GM19351 (cell line): ENCODE measurements at regions not wholly inside any gene's neighbourhood (a gene's known extent, or its start where the extent isn't known, plus 50 kb on each side); places are given as distances from the start of the nearest gene placed in this dataset.

Experiments
- ATAC-seq: cut with Tn5 transposase; IDR thresholded peaks from one replicate; pipeline ENCODE4 v1.9.1; 2021; ENCODE audit warnings: mild to moderate bottlenecking, moderate library complexity; ENCODE audit not compliant: unreplicated experiment

DNA sequence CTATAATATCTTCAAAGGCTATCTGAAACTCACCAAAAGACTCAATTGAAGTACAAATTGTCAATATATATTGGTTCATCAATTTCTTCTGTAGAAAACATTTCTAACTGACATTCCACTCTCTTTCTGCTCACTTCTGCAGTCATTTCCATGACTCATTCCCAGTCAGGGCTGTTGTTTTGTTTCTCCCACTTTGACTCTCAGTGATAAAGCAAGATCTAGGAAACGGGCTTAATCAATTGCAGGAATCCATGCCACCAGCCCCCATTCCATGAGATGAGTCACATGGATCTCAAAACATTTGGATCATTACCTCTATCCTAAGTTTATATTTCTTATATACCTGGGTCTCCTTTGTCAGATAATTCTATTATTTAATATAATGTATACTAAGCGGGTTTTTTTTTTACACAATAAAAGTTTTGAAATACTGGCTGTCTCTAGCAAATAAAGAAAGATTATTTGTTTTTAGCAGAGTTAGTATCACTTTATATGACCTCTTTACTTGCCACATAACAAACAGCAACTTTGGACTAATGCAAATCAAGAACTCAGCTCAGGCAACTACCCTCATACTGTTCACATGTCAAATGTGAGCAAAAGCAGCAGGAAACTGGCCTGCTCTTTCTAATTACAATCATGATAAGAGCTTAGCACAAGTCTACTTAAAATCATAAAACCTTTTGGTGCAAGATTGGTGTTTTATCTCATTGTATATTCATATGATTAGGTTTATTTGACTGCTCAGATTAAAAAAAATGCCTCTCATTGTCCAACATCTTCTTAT lies 251.1 kb upstream of the PIK3C3 start:
- ATAC-seq, result no peak

DNA sequence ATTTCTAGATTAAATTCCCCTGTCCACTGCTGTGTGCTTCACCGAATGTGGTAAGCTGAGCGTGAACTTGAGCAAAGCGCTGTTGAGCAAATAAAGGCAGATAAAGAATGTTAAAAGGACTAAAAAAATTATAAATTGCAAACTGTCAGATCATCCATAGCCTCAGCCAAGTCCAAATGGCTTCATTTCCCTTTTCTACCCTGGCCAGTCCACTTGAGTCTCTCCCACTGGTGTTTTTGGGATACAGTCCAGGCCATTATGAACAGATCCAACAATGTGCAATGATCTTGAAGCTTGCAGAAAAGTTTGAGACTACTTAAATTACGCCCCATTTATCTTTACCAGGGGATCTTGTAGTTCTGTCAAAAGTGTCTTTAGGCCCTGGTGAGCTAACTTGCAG lies 254.6 kb upstream of the PIK3C3 start:
- ATAC-seq, result no peak

DNA sequence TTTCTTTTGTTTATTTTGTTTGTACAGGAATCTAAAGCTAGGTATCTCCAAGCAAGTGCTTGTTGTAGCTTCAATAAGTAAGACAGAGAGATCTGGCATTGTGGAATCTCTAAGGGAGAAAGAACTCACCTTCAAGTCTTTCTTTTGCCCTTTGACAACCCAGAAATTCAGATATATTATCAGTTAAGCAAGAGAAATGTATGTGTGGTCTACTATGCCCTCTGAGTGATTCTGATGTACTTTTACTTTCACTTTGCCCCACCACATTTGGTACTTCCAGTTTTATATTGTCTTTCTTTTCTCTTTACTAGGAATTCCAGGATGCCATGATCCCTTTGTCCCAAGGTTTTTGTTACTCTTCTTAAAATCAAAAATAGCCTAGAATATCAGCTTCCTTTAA lies 259.6 kb upstream of the PIK3C3 start:
- ATAC-seq, result peak; percentile 64

DNA sequence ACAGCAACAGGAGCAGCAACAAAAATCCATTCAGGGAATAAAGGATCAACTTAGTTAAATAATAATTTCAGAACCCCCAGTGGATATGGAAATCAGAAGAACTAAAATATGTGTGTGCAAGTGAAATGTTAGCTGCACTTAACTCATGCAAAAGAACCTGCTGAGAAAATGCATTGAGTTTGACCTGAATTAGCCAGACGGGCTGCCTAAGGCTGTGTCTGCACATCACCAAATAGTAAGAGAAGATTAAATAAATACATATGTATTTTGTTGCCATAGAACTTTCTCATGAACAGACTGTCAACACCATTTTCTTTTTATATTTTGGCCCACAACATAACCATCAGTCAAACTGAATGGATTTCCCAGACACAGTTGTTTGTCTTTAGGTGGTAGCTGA lies 262.0 kb upstream of the PIK3C3 start:
- ATAC-seq, result no peak

DNA sequence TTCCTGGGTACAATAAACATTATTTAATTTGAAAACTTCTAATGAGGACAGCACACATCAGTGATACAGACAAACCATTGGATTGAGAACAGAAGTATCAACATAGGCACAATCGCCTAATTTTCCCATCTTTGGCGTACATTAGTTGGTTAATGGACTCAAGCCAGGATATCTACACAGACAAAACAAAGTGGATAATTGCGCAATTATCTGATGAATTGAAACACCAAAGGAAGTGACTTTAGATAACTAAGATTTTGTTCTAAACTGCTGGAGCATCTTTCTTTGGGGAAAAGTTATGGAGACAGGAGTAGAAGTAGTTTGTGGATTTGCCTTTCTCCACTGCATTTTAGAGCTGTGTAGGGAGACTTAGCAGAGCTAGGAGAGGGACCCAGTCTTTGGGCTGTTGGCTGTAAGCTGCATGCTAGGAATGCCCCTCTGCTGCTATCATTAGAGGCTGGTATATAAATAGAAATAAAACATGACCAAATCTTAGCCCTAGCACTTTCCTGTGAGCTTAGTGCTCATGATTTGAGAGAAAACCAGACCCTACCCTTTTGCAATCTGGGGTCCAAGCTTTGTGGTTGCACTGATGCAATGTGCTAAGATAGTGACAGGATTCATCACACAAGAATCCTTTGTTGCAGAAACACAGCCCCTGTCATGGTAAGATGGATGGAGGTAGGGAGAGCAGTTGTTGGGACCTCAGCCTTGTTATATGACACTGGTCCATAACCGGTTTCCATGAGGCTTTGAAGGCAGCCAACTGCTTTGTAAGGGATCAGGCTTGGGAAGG lies 264.5 kb upstream of the PIK3C3 start:
- ATAC-seq, result no peak

DNA sequence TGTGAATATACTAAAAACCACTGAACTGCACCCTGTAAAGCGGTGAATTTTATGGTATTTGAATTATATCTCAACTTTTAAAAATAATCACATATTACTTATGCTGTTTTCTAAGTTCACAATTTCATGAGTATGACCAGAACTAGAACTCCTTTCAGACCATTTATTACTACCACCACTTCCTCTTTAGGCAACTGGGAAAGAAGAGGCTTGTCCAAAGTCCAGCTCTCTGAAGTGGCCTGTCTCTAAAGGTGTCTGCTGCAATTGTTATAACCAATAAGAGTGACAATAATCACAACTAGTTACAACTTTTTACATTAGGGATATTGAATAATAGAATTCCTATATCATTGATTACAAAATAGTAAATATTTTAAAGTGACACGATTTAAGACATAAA lies 267.9 kb upstream of the PIK3C3 start:
- ATAC-seq, result no peak

DNA sequence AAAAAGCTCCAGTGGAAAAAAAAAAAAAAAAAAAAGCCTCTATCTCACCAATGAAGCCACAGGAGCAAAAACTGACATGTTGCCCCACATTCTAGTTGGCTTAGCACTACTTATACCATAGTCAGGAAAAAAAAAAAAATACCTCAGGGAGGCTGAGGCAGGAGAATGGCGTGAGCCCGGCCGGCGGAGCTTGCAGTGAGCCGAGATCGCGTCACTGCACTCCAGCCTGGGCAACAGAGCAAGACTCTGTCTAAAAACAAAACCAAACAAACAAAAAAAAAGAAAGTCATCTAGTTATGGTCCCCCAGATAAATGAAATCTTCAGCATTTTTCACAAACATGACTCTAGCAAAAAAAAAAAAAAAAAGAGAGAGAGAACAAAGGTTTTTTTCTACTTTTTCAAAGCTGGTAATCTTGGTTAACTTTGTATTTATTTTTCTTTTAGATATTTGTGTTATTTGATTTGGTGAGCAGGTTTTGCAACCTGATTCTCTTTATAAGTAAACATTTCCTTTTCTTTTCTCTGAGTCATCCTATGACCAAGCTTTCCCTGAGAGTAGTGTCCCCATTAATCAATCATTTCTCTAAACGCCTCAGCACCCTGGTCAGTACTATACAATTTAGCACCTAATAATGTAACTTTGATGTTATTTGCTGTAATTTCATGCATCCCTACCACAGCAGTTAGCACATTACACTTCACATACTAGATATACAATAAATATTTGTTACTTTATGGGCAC lies 273.7 kb upstream of the PIK3C3 start:
- ATAC-seq, result no peak

DNA sequence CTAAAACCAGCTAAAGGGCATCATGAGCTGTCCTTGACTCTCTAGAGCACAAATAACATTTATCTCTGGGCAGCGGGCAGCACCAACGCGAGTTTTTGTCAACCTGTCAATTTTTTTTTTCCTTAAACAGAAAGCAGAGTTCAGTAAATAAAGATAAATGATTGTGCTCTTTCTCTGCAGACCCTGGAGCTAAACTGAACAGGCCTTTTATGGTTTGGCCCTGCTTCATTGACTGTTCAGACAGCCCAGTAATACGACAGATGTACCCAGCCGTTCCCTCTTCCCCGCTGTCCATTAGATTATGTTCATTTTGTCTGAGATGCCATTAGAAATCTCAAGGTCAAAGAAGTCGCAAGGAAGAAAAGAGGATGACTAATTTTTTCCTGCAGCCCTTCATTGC lies 280.5 kb upstream of the PIK3C3 start:
- ATAC-seq, result no peak

DNA sequence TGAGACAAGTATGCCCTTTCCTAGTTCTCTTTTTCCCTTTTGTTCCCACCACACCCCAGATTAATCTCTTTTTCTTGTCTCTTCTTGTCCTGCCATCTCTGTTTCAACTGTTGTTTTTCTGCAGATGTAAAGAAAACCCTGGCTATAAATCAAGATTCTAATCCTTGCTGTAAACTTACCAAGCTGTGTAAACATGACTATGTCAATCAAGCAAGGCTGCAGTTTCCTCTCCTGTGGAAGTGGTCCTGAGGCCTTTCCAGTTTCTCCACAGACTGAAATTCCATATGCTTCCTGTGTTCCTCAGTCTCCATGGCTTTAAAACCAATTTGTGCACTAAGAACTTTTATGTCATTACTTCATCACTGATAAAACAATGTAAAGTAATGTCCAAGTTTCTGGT lies 288.8 kb upstream of the PIK3C3 start:
- no peak for ATAC-seq

DNA sequence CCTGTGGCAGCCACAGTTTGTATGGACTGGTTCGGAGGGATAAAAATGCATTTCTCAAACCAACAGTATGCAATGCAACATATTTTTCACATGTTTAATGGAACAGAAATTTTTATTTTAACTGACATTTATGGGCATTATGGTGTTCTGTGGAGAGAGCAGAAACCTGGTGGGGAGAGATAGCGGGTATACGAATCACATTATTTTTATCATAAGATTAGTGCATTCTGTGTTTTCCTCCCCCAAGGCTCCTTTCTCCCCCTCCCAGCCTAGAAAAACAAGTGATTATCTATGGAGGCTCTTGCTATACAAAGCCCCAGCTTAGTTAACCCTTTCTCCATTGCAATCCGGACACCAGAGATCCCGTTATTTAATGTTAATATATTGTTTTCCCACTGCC lies 289.8 kb upstream of the PIK3C3 start:
- no peak for ATAC-seq

DNA sequence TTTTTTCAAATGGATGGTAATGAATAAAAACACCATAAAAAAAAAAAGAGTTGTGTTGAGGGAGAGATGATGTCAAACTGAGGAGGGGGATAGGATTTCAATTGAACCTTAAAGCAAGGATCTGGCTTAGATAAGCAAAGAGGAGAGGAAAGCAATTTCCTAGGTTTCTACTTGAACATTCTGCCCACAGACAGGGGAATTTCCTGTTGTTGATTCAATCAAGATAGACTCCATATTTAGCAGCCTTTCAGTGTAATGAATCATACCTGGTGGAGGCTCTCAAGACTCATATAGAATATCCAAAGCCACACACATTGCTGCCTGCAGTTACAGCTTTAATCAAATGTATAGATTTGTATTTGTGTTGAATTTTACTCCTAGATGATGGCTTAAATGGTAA lies 294.4 kb upstream of the PIK3C3 start:
- no peak for ATAC-seq

DNA sequence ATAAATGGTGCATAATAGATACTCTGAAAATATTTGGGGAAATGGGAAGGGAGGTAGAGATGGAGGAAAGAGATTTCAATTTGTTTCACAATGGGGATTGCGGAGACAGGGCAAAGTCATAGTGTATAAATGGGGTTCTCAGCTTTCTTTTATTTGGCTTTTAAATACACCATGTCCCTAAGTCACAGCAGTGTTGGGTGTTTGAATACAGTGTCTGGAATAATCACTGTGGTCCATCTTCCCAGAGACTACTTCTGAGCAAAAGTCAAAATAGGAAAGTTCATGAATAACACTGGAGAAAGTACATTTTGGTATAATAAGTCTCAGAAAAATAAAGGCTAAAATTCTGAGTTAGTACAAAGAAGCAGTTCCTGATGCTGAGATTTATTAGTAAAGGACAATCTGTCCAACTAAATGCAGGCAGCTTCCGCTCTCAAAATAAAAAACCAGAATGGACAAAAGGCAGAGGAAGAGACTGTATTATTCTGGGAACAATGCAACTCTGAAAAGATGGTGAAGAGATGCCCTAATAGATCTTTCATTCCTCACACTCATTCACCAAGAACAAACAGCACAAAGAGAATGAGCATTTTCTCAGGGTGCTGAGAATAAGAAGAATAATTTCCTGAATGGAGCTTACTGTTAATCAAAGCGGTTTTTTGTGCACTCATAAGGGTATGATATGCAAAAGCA lies 295.4 kb upstream of the PIK3C3 start:
- no peak for ATAC-seq

DNA sequence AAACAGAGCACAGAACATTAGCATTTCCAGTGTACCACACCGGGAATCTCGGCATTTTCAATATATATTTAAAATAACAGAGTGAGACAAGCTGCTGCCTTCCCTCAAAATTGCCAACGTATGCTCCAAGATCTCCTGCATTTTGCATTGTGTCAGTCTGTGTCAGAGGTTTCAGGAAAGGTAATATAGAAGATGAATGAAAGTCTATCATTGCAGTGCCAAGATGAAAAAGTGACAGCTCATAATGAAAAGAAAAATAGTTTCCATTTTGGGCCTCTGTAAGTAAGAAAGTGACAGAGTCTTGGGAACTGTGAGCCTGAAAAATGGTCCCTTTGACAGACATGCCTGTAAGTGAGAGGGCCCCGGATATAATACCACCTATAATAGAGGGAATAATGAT lies 297.8 kb upstream of the PIK3C3 start:
- no peak for ATAC-seq

DNA sequence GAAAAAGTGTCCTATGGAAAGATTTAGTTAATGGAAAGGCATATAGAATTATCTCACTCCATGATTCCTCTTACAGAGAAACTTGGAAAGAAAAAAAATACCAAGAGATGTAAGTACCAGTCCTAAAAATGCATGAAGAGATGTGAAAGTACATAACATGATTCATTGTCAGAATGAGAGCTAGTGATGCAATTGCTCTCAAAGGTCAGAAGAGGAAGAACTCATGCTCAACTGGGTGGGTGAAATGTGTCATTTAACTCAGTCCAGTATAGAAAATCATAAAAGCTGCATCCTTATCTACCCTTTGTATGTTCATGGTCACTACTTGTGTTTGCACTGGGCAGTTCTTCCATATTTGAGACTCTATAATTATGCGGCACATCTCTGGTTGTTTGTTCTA lies 300.0 kb upstream of the PIK3C3 start:
- ATAC-seq, result peak; percentile 64

DNA sequence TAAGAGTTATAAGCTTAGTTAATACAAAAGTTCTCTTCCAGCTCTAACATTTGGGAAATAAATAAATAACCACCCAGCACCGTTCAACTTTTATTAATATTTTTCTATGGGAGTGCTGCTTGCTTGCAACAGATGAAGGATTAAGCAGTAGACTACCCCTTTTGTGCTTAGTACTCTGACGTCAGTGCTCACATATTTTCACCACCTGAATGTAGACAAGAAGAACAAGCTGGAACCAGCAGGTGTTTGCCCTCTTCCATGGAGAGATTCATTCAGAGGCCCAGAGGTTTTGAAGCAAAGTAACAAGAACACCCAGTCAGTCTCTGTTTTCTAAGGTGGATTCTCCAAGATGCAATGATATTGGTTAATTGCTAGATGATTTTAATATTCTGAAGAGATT lies 307.1 kb upstream of the PIK3C3 start:
- no peak for ATAC-seq

DNA sequence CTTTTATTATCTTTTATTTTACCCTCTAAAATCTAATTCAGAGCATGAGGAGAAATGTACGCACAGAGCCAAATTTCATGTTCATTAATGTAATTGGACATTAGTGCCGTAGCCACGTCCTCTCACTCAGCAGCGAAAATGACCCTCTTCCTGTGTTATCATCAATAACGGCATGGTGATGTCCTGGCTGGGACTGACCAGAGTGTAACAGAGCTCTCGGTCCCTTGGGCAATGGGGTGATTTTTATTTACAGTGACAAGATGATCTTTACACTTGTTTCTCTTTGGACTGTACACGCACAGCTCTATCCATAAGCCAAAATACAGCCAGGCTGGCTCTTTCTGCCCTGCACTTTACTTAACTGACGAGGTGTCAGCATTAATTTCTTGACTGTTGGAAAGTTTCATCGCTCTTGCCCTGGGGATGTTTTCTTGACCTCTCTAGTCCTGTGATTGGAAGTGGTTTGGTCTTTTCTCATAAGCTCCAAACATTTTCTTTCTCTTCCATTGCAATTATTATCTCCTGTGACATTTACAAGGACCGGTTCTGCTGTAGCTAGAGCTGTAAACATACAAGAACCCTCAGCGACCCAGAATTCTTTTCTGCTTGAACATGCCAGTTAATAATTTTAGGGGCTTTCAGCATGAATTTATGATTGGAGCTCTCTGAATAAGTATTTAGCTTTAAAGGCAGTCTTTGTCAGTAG lies 308.0 kb upstream of the PIK3C3 start:
- no peak for ATAC-seq

DNA sequence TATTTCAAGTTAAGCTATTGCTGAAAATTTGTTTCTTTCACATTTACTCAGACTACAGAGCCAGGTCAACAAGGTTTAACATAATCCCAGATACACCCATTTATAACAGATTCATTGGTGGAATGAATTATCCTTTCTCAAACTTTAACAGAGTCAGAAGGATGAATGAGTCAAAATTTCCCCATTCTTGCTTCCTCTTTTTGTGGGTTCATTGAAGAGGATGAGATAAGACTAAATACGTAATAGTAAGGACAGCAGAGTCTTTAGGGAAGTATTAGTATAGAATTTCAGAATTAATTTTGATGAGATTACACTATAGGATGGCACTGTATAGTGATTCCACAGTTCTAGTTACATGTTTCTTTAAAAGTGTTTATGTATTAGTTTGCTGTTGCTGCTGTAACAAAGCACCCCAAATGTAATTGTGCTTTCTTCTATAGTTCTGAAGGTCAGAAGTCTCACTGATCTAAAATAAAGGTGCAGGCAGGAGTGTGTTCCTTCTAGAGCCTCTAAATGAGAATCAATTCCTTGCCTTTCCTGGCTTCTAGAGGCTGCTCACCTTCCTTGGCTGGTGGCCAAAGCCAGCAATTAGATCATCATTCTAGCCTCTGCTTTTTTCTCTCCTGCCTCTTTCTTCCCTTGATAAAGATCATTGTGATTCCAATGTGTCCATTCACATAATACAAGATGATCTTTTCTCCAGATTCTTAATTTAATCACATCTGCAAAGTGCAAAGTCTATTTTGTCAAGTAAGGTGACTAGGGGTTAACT lies 309.3 kb upstream of the PIK3C3 start:
- ATAC-seq, result no peak

DNA sequence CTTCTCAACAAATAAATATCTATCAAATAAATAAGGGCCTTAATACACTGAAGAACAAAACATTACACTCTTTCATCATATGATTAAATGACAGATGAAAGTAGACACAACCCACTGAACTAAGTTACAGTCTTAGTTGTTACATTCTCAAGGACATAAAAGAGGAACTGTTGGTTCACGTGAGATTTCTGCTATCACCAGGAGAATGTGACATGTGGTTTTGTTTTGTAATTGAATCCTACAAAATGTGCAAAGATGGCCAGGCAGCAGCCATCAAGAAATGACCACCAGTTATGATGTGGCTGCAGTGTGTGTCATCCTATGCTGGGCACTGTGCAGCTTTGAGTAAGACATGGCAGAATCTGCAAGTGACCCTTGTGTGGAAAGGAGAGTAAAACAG lies 310.6 kb upstream of the PIK3C3 start:
- no peak for ATAC-seq

DNA sequence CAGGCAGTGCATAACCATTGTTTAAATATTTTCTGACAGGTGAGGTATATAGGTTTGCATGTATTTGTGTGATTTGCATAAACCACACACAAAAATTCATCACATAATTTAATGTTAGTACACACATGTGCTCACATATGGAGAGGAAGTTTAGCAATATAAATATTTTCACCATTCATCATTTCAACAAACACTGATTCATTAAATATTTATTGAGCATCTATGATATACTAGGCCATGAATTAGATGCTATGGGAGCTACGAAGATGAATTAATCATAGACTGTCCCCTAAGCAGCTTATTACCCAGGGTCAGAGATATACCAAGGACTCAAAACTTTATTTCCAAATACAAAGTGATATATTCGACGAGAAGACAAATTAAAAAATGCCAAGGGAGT lies 311.6 kb upstream of the PIK3C3 start:
- ATAC-seq, result no peak

DNA sequence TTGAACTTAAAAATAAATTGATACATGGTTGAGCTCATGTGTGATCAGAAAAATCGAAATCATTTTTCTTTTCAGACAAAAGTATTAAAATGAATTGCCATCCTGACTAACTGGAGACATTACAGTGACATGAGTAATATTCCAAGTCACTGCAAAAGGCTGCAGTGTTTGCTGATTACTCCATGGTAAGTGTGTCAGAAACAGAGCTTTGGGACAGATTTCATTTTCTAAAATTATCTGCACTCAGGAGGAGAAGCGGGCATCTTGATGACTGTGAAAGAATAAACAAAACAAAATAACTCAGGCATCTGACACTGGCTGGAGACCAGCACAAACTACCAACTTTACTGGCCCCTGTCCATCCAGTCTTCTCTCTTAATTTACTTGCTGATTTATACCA lies 312.3 kb upstream of the PIK3C3 start:
- no peak for ATAC-seq
